MM.1S (cell line): ENCODE measurements at regions not wholly inside any gene's neighbourhood (a gene's known extent, or its start where the extent isn't known, plus 50 kb on each side); places are given as distances from the start of the nearest gene placed in this dataset.

Experiments
- EZH2 ChIP-seq: fragments of 300-600 bp; sonication (generic); optimal IDR thresholded peaks from 2 replicates; pipeline ENCODE3; 2017; ENCODE audit warnings: low read depth, mild to moderate bottlenecking, antibody characterized with exemption, low read length, mixed read lengths
- EZH2phosphoT487 ChIP-seq: fragments of 300-600 bp; sonication (generic); IDR thresholded peaks from 2 replicates; pipeline ENCODE4 v1.6.1; 2018; ENCODE audit warnings: antibody characterized with exemption, low read length
- TF ChIP-seq, protein P1 (sequence below): fragments of 300-600 bp; sonication (generic); IDR thresholded peaks from 2 replicates; pipeline ENCODE4 v1.5.1; 2016; ENCODE audit warnings: antibody characterized with exemption, low read length, mixed read lengths

DNA sequence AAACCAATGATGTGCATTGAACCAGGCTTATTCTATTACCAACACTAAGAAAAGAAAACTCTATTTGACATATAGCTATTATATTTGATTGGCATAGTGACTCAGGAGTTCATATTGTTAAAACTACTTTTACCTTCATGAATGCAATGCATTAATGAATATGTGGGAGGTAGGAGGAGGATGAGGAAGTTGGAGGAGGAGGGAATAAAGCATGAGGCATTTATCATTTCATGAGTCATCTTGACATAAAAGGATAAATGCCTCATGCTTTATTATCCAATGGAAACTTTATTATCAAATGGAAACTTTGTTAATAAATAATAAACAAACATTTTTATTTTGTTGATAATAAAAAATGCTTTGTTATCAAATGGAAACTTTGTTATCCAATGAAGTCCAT, 116.5 kb downstream of the SPRY2 start:
- TF ChIP-seq, protein P1, sequence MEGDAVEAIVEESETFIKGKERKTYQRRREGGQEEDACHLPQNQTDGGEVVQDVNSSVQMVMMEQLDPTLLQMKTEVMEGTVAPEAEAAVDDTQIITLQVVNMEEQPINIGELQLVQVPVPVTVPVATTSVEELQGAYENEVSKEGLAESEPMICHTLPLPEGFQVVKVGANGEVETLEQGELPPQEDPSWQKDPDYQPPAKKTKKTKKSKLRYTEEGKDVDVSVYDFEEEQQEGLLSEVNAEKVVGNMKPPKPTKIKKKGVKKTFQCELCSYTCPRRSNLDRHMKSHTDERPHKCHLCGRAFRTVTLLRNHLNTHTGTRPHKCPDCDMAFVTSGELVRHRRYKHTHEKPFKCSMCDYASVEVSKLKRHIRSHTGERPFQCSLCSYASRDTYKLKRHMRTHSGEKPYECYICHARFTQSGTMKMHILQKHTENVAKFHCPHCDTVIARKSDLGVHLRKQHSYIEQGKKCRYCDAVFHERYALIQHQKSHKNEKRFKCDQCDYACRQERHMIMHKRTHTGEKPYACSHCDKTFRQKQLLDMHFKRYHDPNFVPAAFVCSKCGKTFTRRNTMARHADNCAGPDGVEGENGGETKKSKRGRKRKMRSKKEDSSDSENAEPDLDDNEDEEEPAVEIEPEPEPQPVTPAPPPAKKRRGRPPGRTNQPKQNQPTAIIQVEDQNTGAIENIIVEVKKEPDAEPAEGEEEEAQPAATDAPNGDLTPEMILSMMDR, result no peak
- no peak for TF ChIP-seq EZH2
- no peak for TF ChIP-seq EZH2phosphoT487
